Cardiac muscle cell (in vitro differentiated cells and primary cell): ENCODE measurements at regions not wholly inside any gene's neighbourhood (a gene's known extent, or its start where the extent isn't known, plus 50 kb on each side); places are given as distances from the start of the nearest gene placed in this dataset.

Experiments
- DNase-seq, 2 donors: peaks; one replicate each; pipeline versions ENCODE4 v3.0.0 to v3.0.0-alpha.2; 2010 to 2017; ENCODE audit warnings: low read depth in 1 of 2, low spot score in 1 of 2
- H3K27ac ChIP-seq: fragments of 200-600 bp; sonication (generic); 2 replicates; pipeline ENCODE4 v1.5.1; 2016
- H3K27me3 ChIP-seq: fragments of 200-600 bp; sonication (generic); 2 replicates; pipeline ENCODE4 v1.6.0; 2016; ENCODE audit warnings: control low read depth
- H3K36me3 ChIP-seq: fragments of 200-600 bp; sonication (generic); 2 replicates; pipeline ENCODE4 v1.5.1; 2016; ENCODE audit warnings: control low read depth
- H3K4me1 ChIP-seq: fragments of 200-600 bp; sonication (generic); 2 replicates; pipeline ENCODE4 v1.8.1; 2017; ENCODE audit warnings: low read depth, mild to moderate bottlenecking, mixed run types
- H3K4me3 ChIP-seq: fragments of 200-600 bp; sonication (generic); 2 replicates; pipeline ENCODE4 v1.5.1; 2016; ENCODE audit warnings: mild to moderate bottlenecking
- H3K9me3 ChIP-seq: fragments of 200-600 bp; sonication (generic); 2 replicates; pipeline ENCODE4 v1.5.1; 2017; ENCODE audit warnings: low read depth, mild to moderate bottlenecking, control low read depth
- CTCF ChIP-seq: IDR thresholded peaks from 2 replicates; pipeline ENCODE4 v1.5.1; 2012; ENCODE audit warnings: low read depth, mild to moderate bottlenecking, low read length

DNA sequence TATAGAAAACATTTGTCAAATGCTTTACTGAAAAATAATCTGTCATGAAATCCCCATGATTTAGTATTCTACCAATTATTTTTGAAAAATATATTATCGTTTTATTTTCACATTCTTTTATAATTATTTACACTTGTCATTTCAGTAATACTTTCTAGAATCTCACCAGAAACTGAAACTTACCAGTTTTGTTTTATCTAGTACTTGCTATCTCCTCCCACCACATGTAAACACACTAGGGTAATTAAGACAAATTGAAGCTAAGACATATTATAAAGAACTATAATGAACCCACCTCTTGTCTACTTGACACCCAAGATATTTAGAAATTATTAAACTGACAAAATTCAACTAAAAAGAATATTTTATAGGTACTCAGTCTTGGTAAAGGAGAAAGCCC, 51.5 kb upstream of the GRM3 start:
- no peak for DNase-seq
- Histone ChIP-seq H3K27ac (no peak overlapping the region), H3K4me3 (no peak overlapping the region), H3K4me1 (no peaks in the 10 kb centered on the region), H3K9me3 (no peaks in the 10 kb centered on the region), H3K36me3 (no peaks in the 10 kb centered on the region), H3K27me3 (no peaks in the 10 kb centered on the region)
- TF ChIP-seq CTCF: no peak

DNA sequence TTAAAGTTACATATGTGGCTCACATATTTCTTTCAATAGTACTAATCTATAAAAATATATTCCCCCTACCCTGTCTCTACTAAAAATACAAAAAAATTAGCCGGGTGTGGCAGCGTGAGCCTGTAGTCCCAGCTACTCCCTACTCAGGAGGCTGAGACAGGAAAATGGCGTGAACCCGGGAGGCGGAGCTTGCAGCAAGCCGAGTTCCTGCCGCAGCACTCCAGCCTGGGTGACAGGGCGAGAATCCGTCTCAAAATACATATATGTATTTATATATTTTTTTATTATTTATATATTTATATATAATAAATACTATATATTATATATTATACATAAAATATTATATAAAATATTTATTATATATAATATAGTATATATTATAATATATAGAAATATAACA, 69.7 kb upstream of the GRM3 start:
- no peaks in the 10 kb centered on the region for H3K27me3 ChIP-seq
- H3K4me1 ChIP-seq: no peaks in the 10 kb centered on the region
- H3K36me3 ChIP-seq: no peaks in the 10 kb centered on the region
- no peaks in the 10 kb centered on the region for H3K9me3 ChIP-seq
- no peak overlapping the region for H3K4me3 ChIP-seq
- no peak for DNase-seq
- no peak overlapping the region for H3K27ac ChIP-seq
- TF ChIP-seq CTCF: no peak

- H3K36me3 ChIP-seq: no peaks in the 10 kb centered on the region
- no peak overlapping the region for H3K4me3 ChIP-seq
- H3K27me3 ChIP-seq: no peaks in the 10 kb centered on the region
- H3K4me1 ChIP-seq: no peaks in the 10 kb centered on the region
- TF ChIP-seq CTCF: no peak
- DNase-seq: no peak
- no peak overlapping the region for H3K27ac ChIP-seq
- no peaks in the 10 kb centered on the region for H3K9me3 ChIP-seq
Observed at GRCh38 chr7:86558680-86559501, 84.8 kb upstream of the GRM3 start.

- Histone ChIP-seq H3K4me3 (no peak overlapping the region), H3K27me3 (no peaks in the 10 kb centered on the region), H3K36me3 (no peaks in the 10 kb centered on the region), H3K9me3 (no peaks in the 10 kb centered on the region), H3K4me1 (no peaks in the 10 kb centered on the region), H3K27ac (no peak overlapping the region)
- DNase-seq: no peak
- TF ChIP-seq CTCF: no peak
Observed at GRCh38 chr7:86534641-86535040, 109.1 kb upstream of the GRM3 start.

DNA sequence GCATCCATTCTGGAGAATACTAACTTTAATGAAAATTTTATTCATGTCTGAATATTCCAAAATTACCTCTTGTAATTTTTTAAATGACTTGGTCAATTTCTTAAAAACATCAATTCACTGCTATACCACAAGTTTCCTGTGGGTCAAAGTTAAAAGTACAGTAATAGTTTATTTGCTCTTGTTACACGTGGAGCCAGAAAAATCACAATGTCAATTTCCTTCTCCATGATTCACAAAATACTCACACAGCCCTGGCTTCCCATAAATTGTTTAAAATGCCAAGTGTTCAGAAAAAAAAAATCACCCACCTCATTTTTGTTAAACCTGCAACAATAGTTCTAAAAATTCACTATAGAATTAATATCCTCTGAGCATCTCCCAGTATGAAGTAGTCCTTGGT, 139.5 kb upstream of the GRM3 start:
- no peak for TF ChIP-seq CTCF
- no peaks in the 10 kb centered on the region for H3K4me1 ChIP-seq

More for the DNA sequence above, 139.5 kb upstream of the GRM3 start:
- Histone ChIP-seq H3K4me3 (no peak overlapping the region), H3K27me3 (no peaks in the 10 kb centered on the region), H3K9me3 (no peaks in the 10 kb centered on the region), H3K27ac (no peak overlapping the region), H3K36me3 (no peaks in the 10 kb centered on the region)
- DNase-seq: no peak
